ENCODE measurements at regions not wholly inside any gene's neighbourhood (a gene's known extent, or its start where the extent isn't known, plus 50 kb on each side); places are given as distances from the start of the nearest gene placed in this dataset.

DNA sequence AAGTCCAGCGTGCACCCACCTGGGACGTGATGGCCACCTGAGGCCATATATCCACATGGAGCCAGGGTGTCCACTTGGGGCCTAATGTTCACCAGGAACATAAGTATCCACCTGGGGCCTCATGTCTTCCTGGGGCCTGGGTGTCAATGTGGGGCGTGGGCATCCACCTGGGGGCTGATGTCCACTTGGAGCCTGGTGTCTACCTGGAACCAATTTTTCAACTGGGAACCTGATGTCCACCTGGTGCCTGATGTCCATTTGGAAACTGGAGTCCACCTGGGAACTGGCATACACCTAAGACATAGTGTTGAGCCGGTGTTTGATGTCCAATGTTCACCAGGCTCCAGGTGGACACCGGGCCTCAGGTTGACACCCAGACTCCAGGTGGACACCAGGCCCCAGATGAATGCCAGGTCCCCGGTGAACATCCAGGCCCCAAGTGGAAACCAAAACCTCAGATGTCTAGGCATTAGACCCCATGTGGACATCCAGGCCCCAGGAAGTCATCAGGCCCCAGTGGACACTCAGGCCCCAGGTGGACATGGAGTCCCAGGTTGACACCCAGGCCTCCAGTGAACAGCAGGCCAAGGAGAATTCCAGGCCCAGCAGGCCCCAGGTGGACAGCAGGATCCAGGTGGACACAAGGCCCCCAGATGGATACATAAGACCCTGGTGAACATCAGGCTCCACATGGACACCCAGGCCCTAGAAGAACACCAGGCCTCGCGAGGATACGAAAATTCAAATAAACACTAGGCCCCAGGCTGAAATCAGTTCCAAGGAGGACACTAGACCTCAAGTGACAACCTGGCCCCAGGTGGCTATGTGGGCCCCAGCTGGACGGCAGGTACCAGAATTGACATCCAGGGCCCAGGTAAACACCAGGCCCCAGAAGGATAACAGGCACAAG is 56.0 kb upstream of the SEPTIN5 start:
- no peak for TF ChIP-seq CTCF (IDR thresholded peaks at IDR 0.05)
- no peak for TF ChIP-seq POLR2A (IDR thresholded peaks at IDR 0.05)

Measured in Peyer's patch (tissue), 4 donors.